AG04449 (cell line): ENCODE measurements at regions not wholly inside any gene's neighbourhood (a gene's known extent, or its start where the extent isn't known, plus 50 kb on each side); places are given as distances from the start of the nearest gene placed in this dataset.

Experiments
- CTCF ChIA-PET: fragments of 350-600 bp; formaldehyde crosslinking; extraction: SDS; loops from one replicate; lab custom pipeline; 2021; ENCODE audit warnings: antibody characterized with exemption; lab: Yijun Ruan, JAX
- POLR2A ChIA-PET: fragments of 400-600, 350-600 bp; formaldehyde crosslinking; extraction: SDS; loops from one replicate; lab custom pipeline; 2020; ENCODE audit warnings: antibody characterized with exemption, inconsistent platforms; lab: Yijun Ruan, JAX
- DNase-seq: peaks from one replicate; pipeline ENCODE4 v3.0.0-alpha.2; 2010; ENCODE audit warnings: low read depth, low spot score
- H3K4me3 ChIP-seq: 2 replicates; pipeline ENCODE4 v1.5.1; 2011; ENCODE audit warnings: low read depth, mild to moderate bottlenecking, control low read depth, low read length
- TF ChIP-seq, protein P1 (sequence below): IDR thresholded peaks from one replicate; pipeline ENCODE4 v1.5.1; 2011; ENCODE audit warnings: mild to moderate bottlenecking, moderate library complexity, low read length, control low read depth, inconsistent platforms; ENCODE audit not compliant: insufficient read depth; ENCODE audit errors: missing control alignments

DNA sequence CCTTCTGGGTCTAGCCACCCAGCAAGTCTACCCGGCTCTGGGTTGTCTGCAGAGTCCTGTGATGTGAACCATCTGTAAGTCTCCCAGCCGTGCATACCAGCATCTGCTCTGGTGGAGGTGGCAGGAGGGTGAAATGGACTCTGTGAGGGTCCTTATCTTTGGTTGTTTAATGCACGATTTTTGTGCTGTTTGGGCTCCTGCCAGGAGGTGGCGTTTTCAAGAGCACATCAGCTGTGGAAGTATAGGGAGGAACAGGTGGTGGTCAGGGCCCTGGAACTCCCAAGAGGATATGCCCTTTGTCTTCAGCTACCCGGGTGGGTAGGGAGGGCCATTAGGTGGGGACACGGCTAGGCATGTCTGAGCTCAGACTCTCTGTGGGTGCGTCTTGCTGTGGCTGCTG, 66.5 kb upstream of the ZFP42 start:
- H3K4me3 ChIP-seq = no peak overlapping the region
- no peak for DNase-seq
- TF ChIP-seq, protein P1, sequence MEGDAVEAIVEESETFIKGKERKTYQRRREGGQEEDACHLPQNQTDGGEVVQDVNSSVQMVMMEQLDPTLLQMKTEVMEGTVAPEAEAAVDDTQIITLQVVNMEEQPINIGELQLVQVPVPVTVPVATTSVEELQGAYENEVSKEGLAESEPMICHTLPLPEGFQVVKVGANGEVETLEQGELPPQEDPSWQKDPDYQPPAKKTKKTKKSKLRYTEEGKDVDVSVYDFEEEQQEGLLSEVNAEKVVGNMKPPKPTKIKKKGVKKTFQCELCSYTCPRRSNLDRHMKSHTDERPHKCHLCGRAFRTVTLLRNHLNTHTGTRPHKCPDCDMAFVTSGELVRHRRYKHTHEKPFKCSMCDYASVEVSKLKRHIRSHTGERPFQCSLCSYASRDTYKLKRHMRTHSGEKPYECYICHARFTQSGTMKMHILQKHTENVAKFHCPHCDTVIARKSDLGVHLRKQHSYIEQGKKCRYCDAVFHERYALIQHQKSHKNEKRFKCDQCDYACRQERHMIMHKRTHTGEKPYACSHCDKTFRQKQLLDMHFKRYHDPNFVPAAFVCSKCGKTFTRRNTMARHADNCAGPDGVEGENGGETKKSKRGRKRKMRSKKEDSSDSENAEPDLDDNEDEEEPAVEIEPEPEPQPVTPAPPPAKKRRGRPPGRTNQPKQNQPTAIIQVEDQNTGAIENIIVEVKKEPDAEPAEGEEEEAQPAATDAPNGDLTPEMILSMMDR = no peak
- POLR2A ChIA-PET = no interaction called here
- CTCF ChIA-PET = no interaction called here

DNA sequence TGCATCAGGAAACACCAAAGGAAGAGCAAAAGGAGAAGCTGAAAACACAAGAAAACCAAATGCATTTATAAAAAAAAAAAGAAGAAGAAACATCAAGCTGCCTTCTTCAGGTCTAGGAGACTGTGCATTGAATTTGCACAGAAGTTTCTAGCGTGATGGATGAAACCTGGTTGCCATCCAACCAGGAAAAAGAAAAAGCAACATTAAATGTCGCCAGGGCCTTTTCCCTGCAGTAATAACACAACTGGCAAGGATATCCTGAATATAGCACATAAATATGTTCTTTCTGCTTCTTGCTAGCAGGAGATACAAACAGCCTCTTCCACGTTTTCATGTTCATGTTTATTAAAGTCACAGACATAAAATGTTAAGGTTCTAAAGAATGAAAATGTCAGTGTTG, 60.8 kb upstream of the ZFP42 start:
- DNase-seq = no peak
- TF ChIP-seq, protein P1 = no peak
- ChIA-PET CTCF (no interaction called here), POLR2A (no interaction called here)
- no peak overlapping the region for H3K4me3 ChIP-seq

DNA sequence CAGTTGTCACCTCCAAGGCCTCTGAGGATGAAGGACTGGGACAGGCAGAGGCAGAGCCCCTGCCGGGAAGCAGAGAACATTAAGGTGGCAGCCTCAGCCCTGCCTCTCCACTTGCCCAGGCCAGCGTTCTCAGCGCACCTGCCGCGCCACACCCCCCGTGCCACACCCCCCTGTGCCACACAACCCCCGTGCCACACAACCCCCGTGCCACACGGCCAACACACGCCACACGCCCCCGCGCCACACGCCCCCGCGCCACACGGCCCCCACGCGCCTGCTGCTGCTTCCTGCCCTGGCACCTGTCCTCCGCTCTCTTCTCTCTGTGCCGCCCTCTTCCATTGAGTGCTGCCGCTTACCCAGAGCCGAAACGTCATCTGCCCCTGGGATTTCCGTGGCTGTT, 58.0 kb upstream of the ZFP42 start:
- ChIA-PET CTCF (no interaction called here), POLR2A (no interaction called here)
- TF ChIP-seq, protein P1 = no peak
- DNase-seq = no peak
- H3K4me3 ChIP-seq = no peak overlapping the region

DNA sequence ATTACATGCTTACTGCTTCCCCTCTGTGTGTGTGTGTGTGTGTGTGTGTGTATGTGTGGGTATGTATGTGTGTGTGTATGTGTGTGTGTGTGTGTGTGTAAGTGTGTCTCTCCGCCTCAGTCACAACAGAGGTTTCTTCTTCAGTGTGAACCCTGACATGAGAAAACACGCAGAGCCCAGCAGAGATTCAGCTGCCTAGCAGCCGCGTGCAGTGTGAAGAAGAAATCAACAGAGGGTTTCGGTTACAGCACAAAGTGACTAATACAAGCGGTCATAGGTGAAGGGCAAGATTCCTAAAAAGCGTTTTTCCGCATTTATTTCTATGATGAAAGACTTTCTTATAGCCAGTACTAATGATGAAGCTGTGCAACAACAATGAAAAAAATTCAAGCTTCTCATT, 55.3 kb upstream of the ZFP42 start:
- DNase-seq = no peak
- TF ChIP-seq, protein P1 = no peak
- CTCF ChIA-PET = interaction anchor here (0.6 kb wide), 1 partner anchor 1262 kb away, joined by 3 read pairs; no protein-coding TSS in a partner anchor
- POLR2A ChIA-PET = no interaction called here
- H3K4me3 ChIP-seq = no peak overlapping the region

DNA sequence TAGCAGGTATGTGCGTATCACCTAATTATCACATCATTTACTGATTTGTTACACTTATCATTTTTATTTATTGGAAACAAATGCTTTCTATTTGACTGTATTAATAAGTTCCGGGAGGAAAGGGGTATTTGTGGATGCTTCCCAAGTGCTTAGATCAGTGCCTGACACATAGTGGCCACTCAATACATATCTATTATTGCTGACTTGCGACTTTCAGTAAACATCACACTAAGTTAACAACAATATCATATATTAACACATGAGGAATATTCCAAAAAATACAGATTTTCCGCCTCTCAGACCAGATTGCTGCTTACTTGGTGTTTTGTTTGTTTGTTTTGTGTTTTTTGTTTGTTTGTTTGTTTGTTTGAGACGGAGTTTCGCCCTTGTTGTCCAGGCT, 52.6 kb upstream of the ZFP42 start:
- TF ChIP-seq, protein P1 = no peak
- ChIA-PET POLR2A (no interaction called here), CTCF (no interaction called here)
- H3K4me3 ChIP-seq = no peak overlapping the region
- no peak for DNase-seq

DNA sequence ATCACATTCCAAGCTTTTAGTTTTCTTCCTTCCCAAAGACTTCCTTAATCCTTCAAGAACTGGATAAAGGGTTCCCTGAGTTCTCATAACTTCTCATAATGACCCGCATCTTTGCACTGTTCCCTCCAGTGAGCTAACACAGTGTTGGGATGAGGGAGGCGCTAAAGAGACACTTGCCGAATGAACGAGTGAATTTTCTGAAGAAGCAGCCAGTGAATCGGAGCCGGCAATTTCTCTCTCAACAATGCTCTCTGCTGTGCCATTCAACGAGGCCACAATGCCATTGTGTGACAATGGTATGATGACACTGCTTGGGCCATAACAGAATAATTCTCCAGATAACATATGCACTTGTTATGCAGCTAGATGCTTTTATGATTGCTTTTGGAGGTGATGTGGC, 51.4 kb upstream of the ZFP42 start:
- no peak overlapping the region for H3K4me3 ChIP-seq
- ChIA-PET POLR2A (no interaction called here), CTCF (no interaction called here)
- TF ChIP-seq, protein P1 = no peak
- DNase-seq = no peak
